ENCODE measurements at regions not wholly inside any gene's neighbourhood (a gene's known extent, or its start where the extent isn't known, plus 50 kb on each side); places are given as distances from the start of the nearest gene placed in this dataset.
"Not testable (repeated sequence)": the region's sequence is repeated elsewhere in the genome, so short reads cannot be mapped to it uniquely, and the experiment has no call there.

DNA sequence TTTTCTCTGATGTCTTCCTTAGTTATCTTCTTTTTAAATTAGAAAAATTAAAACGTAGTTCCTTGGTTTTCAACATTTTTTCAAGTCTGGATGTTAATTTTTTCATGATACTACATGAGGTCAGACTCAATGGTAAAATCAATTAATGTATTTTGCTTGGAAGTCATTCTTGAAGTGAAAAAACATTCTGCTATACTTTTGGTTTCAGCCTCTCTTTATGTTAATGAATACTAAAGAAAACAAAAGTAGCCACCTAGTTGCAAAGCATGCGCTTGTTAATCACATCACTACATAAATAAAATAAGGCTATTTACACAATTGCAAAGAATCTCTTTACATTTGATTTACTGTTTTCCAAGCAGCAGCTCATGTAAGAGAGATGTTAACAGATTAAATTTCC lies 170.4 kb downstream of the LIPI start:
- Histone ChIP-seq H3K9ac (ENCODE audit: extremely low read depth, low read length, poor library complexity, severe bottlenecking) (no peak overlapping the region), H3K27ac (ENCODE audit: low read depth, low read length) (no peak overlapping the region), H3K9me3 (ENCODE audit: control insufficient read depth, low read length) (no peaks in the 10 kb centered on the region), H3K36me3 (ENCODE audit: control insufficient read depth, insufficient read depth, low read length) (peaks cover 22% of the 10 kb centered on the region), H3K27me3 (ENCODE audit: control insufficient read depth, insufficient read depth, low read length, poor library complexity, severe bottlenecking) (no peaks in the 10 kb centered on the region), H3K4me3 (ENCODE audit: low read length) (no peak overlapping the region), H3K4me1 (ENCODE audit: control insufficient read depth, insufficient read depth, low read length) (no peaks in the 10 kb centered on the region)
- TF ChIP-seq, protein P1, sequence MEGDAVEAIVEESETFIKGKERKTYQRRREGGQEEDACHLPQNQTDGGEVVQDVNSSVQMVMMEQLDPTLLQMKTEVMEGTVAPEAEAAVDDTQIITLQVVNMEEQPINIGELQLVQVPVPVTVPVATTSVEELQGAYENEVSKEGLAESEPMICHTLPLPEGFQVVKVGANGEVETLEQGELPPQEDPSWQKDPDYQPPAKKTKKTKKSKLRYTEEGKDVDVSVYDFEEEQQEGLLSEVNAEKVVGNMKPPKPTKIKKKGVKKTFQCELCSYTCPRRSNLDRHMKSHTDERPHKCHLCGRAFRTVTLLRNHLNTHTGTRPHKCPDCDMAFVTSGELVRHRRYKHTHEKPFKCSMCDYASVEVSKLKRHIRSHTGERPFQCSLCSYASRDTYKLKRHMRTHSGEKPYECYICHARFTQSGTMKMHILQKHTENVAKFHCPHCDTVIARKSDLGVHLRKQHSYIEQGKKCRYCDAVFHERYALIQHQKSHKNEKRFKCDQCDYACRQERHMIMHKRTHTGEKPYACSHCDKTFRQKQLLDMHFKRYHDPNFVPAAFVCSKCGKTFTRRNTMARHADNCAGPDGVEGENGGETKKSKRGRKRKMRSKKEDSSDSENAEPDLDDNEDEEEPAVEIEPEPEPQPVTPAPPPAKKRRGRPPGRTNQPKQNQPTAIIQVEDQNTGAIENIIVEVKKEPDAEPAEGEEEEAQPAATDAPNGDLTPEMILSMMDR (conservative IDR thresholded peaks at IDR 0.05) = no peak
- Mint-ChIP-seq H3K9me3 (peaks cover 46% of the 10 kb centered on the region), H3K4me3 (no peak overlapping the region), H3K27me3 (ENCODE audit: insufficient read depth) (no peaks in the 10 kb centered on the region), H3K36me3 (ENCODE audit: low read depth) (peaks cover 6% of the 10 kb centered on the region), H3K27ac (no peak overlapping the region), H3K4me1 (peaks cover 7% of the 10 kb centered on the region)
- DNase-seq = no peak
- 96 to 100% methylated on average over 1 to 2 of the region's 2 CpGs for WGBS, 2 experiments (ENCODE audit: insufficient coverage in 1 of 2, insufficient read length in 1 of 2)

DNA sequence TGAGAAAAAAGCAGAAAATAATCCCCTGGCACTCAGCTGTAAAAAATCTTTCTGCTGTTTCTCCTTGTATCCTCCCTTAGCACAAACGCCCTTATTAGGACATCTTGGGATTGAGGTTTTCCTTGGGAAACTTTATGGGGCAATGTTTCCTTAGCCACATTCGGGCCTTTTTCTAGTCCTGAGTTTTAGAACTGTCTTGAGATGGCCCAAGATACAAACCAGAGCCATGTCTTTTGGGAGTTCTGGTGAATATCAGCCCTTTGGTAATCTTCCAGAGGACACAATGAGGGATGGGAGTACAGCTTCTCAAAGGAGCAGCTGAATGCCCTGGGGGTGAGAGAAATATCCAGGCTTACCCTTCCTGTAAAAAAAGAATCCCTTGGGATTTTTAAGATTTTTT lies 182.1 kb downstream of the LIPI start:
- H3K9ac ChIP-seq (ENCODE audit: extremely low read depth, low read length, poor library complexity, severe bottlenecking) = peak overlapping the region; percentile 72
- not testable (repeated sequence) for H3K27ac ChIP-seq (ENCODE audit: low read depth, low read length); H3K4me1 Mint-ChIP-seq; H3K27me3 Mint-ChIP-seq (ENCODE audit: insufficient read depth); H3K36me3 Mint-ChIP-seq (ENCODE audit: low read depth); H3K27ac Mint-ChIP-seq; H3K4me1 ChIP-seq (ENCODE audit: control insufficient read depth, insufficient read depth, low read length); H3K36me3 ChIP-seq (ENCODE audit: control insufficient read depth, insufficient read depth, low read length); H3K9me3 ChIP-seq (ENCODE audit: control insufficient read depth, low read length); DNase-seq; H3K27me3 ChIP-seq (ENCODE audit: control insufficient read depth, insufficient read depth, low read length, poor library complexity, severe bottlenecking)
- 64% methylated on average over 2 of the region's 2 CpGs; no CpG with 5 or more reads in 1 of the 2 experiments for WGBS, 2 experiments (ENCODE audit: insufficient coverage in 1 of 2, insufficient read length in 1 of 2)
- Mint-ChIP-seq H3K9me3 (peaks cover 25% of the 10 kb centered on the region), H3K4me3 (peak overlapping the region; percentile 81)
- H3K4me3 ChIP-seq (ENCODE audit: low read length) = peak overlapping the region; percentile 95

GRCh38 chr21:14027235-14027869 lies 183.4 kb downstream of the LIPI start:
- not testable (repeated sequence) for H3K4me1 Mint-ChIP-seq; H3K27me3 ChIP-seq (ENCODE audit: control insufficient read depth, insufficient read depth, low read length, poor library complexity, severe bottlenecking); H3K9me3 ChIP-seq (ENCODE audit: control insufficient read depth, low read length); H3K4me1 ChIP-seq (ENCODE audit: control insufficient read depth, insufficient read depth, low read length); H3K27me3 Mint-ChIP-seq (ENCODE audit: insufficient read depth); H3K36me3 ChIP-seq (ENCODE audit: control insufficient read depth, insufficient read depth, low read length); H3K36me3 Mint-ChIP-seq (ENCODE audit: low read depth)
- peak overlapping the region; percentile 72 for H3K9ac ChIP-seq (ENCODE audit: extremely low read depth, low read length, poor library complexity, severe bottlenecking)
- DNase-seq = peak; percentile 96
- WGBS, 2 experiments (ENCODE audit: insufficient coverage in 1 of 2, insufficient read length in 1 of 2) = 0 to 3% methylated on average over 2 to 25 of the region's 37 CpGs
- peak overlapping the region; percentile 81 for H3K4me3 Mint-ChIP-seq
- H3K27ac ChIP-seq (ENCODE audit: low read depth, low read length) = peak overlapping the region; percentile 91
- peaks cover 25% of the 10 kb centered on the region for H3K9me3 Mint-ChIP-seq
- H3K4me3 ChIP-seq (ENCODE audit: low read length) = peak overlapping the region; percentile 95
- H3K27ac Mint-ChIP-seq = peak overlapping the region; percentile 97

DNA sequence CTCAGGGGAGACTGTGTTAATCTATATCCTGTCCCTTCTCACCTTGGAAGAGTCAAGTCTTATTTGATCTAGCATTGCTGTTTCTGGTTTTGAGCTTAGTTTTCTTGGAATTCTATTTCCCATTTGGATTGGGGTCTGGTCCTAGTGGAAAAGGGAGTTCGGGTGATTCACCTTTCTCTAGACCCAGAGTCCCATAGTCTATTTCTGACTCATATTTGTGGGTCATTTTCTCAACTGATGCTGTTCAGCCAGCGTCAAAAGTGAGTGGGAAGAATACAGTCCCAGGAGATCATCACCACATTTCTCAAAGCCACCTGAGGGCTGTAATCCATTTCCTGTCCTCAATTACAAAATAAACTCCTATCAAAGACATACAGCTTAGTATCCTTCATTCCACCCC lies 190.6 kb downstream of the LIPI start:
- not testable (repeated sequence) for H3K9ac ChIP-seq (ENCODE audit: extremely low read depth, low read length, poor library complexity, severe bottlenecking); H3K4me1 Mint-ChIP-seq; DNase-seq; H3K4me1 ChIP-seq (ENCODE audit: control insufficient read depth, insufficient read depth, low read length); H3K27me3 ChIP-seq (ENCODE audit: control insufficient read depth, insufficient read depth, low read length, poor library complexity, severe bottlenecking); H3K36me3 ChIP-seq (ENCODE audit: control insufficient read depth, insufficient read depth, low read length); H3K9me3 ChIP-seq (ENCODE audit: control insufficient read depth, low read length); H3K4me3 ChIP-seq (ENCODE audit: low read length); H3K4me3 Mint-ChIP-seq; H3K27me3 Mint-ChIP-seq (ENCODE audit: insufficient read depth); H3K27ac Mint-ChIP-seq; H3K36me3 Mint-ChIP-seq (ENCODE audit: low read depth); H3K27ac ChIP-seq (ENCODE audit: low read depth, low read length)
- peaks cover 40% of the 10 kb centered on the region for H3K9me3 Mint-ChIP-seq
- WGBS, 2 experiments (ENCODE audit: insufficient coverage in 1 of 2, insufficient read length in 1 of 2) = 56 to 81% methylated on average over 1 to 2 of the region's 2 CpGs

GRCh38 chr21:14015841-14016240 lies 194.9 kb downstream of the LIPI start:
- H3K4me1 Mint-ChIP-seq; H3K27ac ChIP-seq (ENCODE audit: low read depth, low read length); H3K4me3 ChIP-seq (ENCODE audit: low read length); DNase-seq; H3K4me1 ChIP-seq (ENCODE audit: control insufficient read depth, insufficient read depth, low read length); H3K9me3 ChIP-seq (ENCODE audit: control insufficient read depth, low read length); H3K36me3 Mint-ChIP-seq (ENCODE audit: low read depth); H3K27ac Mint-ChIP-seq; H3K9ac ChIP-seq (ENCODE audit: extremely low read depth, low read length, poor library complexity, severe bottlenecking); H3K27me3 ChIP-seq (ENCODE audit: control insufficient read depth, insufficient read depth, low read length, poor library complexity, severe bottlenecking); H3K36me3 ChIP-seq (ENCODE audit: control insufficient read depth, insufficient read depth, low read length); H3K4me3 Mint-ChIP-seq; H3K27me3 Mint-ChIP-seq (ENCODE audit: insufficient read depth): not testable (repeated sequence)
- WGBS, 2 experiments (ENCODE audit: insufficient coverage in 1 of 2, insufficient read length in 1 of 2) = 80 to 82% methylated on average over 1 to 6 of the region's 7 CpGs
- peaks cover 56% of the 10 kb centered on the region for H3K9me3 Mint-ChIP-seq

DNA sequence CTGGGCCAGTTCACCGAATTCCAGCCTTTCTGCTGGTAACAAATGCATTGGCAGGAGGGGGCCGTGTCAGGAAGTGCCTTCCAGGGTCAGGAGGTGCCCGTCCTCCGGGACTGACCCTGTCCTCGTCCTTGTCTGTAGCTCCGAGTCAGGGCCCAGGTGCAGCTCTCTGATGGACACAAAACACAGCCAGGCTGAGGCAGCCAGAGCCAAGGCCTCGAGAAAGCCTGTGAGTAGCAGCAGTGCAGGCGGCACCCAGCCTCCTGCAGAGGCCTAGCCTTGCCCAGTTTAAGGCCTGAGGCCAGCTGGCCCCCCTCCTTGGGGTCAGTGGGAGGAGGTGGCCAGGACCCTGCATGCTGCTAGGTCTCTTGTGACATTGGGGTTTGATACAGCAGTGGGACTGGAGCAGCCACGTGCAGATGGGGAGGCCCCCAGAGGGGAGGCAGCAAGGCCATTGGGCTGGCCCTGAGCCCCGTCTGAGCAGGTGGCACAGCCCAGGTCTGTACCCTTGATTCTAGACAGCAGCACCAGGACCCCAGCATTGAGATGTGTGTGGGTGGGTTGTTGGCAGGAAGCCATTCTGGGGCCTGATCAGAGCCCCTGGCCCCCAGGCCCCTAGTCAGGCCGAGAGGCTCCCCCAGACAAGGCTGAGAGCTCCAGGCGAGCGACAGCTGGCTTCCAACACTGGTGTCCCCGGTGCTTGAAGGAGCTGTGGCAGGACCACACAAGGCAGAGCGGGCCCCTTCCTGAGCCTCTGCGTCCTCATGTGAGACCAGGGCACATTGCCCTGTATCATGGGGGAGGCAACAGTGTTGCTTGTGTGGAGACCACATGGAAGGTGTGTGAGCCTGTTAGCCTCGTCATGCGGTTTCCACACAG lies 196.9 kb downstream of the LIPI start:
- not testable (repeated sequence) for H3K27me3 Mint-ChIP-seq (ENCODE audit: insufficient read depth); H3K27me3 ChIP-seq (ENCODE audit: control insufficient read depth, insufficient read depth, low read length, poor library complexity, severe bottlenecking); H3K27ac Mint-ChIP-seq; H3K36me3 ChIP-seq (ENCODE audit: control insufficient read depth, insufficient read depth, low read length); H3K9me3 ChIP-seq (ENCODE audit: control insufficient read depth, low read length); DNase-seq; H3K4me1 Mint-ChIP-seq; H3K4me3 Mint-ChIP-seq; H3K9ac ChIP-seq (ENCODE audit: extremely low read depth, low read length, poor library complexity, severe bottlenecking); H3K36me3 Mint-ChIP-seq (ENCODE audit: low read depth); H3K4me1 ChIP-seq (ENCODE audit: control insufficient read depth, insufficient read depth, low read length); H3K4me3 ChIP-seq (ENCODE audit: low read length); H3K27ac ChIP-seq (ENCODE audit: low read depth, low read length)
- peaks cover 53% of the 10 kb centered on the region for H3K9me3 Mint-ChIP-seq
- 47 to 76% methylated on average over 2 to 16 of the region's 18 CpGs for WGBS, 2 experiments (ENCODE audit: insufficient coverage in 1 of 2, insufficient read length in 1 of 2)
